ENCODE measurements at regions not wholly inside any gene's neighbourhood (a gene's known extent, or its start where the extent isn't known, plus 50 kb on each side); places are given as distances from the start of the nearest gene placed in this dataset.

DNA sequence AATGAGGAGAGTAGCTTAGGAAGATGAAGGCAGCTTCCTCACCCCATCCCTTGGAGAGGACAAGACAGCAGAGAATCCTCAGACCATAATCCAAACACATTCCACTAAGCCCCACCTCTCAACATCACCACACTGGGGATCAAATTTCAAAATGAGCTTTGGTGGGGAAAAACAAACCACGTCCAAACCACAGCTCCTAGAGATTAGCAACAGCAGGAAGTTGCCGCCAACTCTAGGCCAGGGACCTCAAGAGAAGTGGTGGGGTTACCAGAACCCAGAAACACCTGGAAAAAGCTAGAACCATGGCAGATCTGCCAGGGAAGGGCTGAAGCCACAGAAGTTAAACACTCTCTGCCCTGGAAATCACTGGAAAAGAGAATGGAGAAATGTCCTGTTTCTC lies 571.6 kb downstream of the HS3ST4 start (continued):
- TF ChIP-seq, protein P1, sequence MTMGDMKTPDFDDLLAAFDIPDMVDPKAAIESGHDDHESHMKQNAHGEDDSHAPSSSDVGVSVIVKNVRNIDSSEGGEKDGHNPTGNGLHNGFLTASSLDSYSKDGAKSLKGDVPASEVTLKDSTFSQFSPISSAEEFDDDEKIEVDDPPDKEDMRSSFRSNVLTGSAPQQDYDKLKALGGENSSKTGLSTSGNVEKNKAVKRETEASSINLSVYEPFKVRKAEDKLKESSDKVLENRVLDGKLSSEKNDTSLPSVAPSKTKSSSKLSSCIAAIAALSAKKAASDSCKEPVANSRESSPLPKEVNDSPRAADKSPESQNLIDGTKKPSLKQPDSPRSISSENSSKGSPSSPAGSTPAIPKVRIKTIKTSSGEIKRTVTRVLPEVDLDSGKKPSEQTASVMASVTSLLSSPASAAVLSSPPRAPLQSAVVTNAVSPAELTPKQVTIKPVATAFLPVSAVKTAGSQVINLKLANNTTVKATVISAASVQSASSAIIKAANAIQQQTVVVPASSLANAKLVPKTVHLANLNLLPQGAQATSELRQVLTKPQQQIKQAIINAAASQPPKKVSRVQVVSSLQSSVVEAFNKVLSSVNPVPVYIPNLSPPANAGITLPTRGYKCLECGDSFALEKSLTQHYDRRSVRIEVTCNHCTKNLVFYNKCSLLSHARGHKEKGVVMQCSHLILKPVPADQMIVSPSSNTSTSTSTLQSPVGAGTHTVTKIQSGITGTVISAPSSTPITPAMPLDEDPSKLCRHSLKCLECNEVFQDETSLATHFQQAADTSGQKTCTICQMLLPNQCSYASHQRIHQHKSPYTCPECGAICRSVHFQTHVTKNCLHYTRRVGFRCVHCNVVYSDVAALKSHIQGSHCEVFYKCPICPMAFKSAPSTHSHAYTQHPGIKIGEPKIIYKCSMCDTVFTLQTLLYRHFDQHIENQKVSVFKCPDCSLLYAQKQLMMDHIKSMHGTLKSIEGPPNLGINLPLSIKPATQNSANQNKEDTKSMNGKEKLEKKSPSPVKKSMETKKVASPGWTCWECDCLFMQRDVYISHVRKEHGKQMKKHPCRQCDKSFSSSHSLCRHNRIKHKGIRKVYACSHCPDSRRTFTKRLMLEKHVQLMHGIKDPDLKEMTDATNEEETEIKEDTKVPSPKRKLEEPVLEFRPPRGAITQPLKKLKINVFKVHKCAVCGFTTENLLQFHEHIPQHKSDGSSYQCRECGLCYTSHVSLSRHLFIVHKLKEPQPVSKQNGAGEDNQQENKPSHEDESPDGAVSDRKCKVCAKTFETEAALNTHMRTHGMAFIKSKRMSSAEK (CRISPR knock-in tag; IDR thresholded peaks at IDR 0.05; ENCODE audit: borderline replicate concordance) = no peak
- TF ChIP-seq GTF2I (CRISPR knock-in tag; conservative IDR thresholded peaks at IDR 0.05) (no peak), NFE2L1 (CRISPR knock-in tag; IDR thresholded peaks at IDR 0.05) (no peak), ZNF671 (CRISPR knock-in tag; IDR thresholded peaks at IDR 0.05) (no peak), SMAD3 (CRISPR knock-in tag; IDR thresholded peaks at IDR 0.05; ENCODE audit: borderline replicate concordance) (no peak), GRHL2 (CRISPR knock-in tag; IDR thresholded peaks at IDR 0.05; ENCODE audit: insufficient replicate concordance, severe bottlenecking) (no peak), CDX4 (CRISPR knock-in tag; IDR thresholded peaks at IDR 0.05; ENCODE audit: borderline replicate concordance) (no peak), IRF2 (CRISPR knock-in tag; IDR thresholded peaks at IDR 0.05; ENCODE audit: borderline replicate concordance, low read depth) (no peak), MYBL2 (CRISPR knock-in tag; IDR thresholded peaks at IDR 0.05) (no peak), ZBTB43 (CRISPR knock-in tag; IDR thresholded peaks at IDR 0.05) (no peak), ATF6 (CRISPR knock-in tag; IDR thresholded peaks at IDR 0.05) (no peak)
- TF ChIP-seq, protein P2, sequence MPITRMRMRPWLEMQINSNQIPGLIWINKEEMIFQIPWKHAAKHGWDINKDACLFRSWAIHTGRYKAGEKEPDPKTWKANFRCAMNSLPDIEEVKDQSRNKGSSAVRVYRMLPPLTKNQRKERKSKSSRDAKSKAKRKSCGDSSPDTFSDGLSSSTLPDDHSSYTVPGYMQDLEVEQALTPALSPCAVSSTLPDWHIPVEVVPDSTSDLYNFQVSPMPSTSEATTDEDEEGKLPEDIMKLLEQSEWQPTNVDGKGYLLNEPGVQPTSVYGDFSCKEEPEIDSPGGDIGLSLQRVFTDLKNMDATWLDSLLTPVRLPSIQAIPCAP (CRISPR knock-in tag; IDR thresholded peaks at IDR 0.05) = no peak
- TF ChIP-seq, protein P3, sequence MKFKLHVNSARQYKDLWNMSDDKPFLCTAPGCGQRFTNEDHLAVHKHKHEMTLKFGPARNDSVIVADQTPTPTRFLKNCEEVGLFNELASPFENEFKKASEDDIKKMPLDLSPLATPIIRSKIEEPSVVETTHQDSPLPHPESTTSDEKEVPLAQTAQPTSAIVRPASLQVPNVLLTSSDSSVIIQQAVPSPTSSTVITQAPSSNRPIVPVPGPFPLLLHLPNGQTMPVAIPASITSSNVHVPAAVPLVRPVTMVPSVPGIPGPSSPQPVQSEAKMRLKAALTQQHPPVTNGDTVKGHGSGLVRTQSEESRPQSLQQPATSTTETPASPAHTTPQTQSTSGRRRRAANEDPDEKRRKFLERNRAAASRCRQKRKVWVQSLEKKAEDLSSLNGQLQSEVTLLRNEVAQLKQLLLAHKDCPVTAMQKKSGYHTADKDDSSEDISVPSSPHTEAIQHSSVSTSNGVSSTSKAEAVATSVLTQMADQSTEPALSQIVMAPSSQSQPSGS (CRISPR knock-in tag; IDR thresholded peaks at IDR 0.05; ENCODE audit: borderline replicate concordance, low read depth) = no peak

DNA sequence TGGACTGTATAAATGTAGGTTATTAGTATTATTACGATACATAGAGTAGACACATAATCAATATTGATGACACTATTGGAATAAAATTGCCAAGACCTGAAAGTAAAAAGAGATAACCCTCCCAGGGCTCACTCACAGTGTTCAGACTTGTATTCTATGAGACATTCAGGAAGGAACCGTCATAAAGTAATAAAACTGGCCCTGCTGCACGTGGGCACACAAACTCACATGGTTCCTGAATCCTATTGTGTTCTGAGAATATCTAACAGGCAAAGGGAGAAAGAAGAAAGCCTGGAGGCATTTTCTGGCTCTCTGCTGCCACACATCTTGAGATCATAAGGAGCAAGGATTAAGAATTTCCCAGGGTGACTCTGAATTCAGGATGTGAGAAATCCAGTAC lies 575.9 kb downstream of the HS3ST4 start:
- no peaks in the 10 kb centered on the region for H3K27me3 Mint-ChIP-seq (ENCODE audit: low read depth)
- CTCF ChIA-PET = no interaction called here
- no peak for TF ChIP-seq USF1 (CRISPR knock-in tag; IDR thresholded peaks at IDR 0.05)
- TF ChIP-seq SOX15 (CRISPR knock-in tag; IDR thresholded peaks at IDR 0.05) = no peak
- TF ChIP-seq PRDM15 (CRISPR knock-in tag; IDR thresholded peaks at IDR 0.05) = no peak
- TF ChIP-seq ZNF281 (CRISPR knock-in tag; IDR thresholded peaks at IDR 0.05) = no peak

More for the DNA sequence above, 575.9 kb downstream of the HS3ST4 start:
- POLR2A ChIA-PET = no interaction called here
- Mint-ChIP-seq H3K9me3 (peaks cover 5% of the 10 kb centered on the region; the same call in 1 of the 2 replicates), H3K4me1 (peaks cover 9% of the 10 kb centered on the region), H3K4me3 (no peak overlapping the region), H3K36me3 (no peaks in the 10 kb centered on the region), H3K27ac (no peak overlapping the region)
- ATAC-seq (no peak), DNase-seq (ENCODE audit: low spot score) (no peak)
